H1 (cell line): ENCODE measurements at regions not wholly inside any gene's neighbourhood (a gene's known extent, or its start where the extent isn't known, plus 50 kb on each side); places are given as distances from the start of the nearest gene placed in this dataset.

Experiments used
- CTCF ChIA-PET: fragments of 300-600 bp; sonication (Branson Sonifier 250); formaldehyde crosslinking; loops from one replicate; lab custom pipeline; 2021; ENCODE audit not compliant: partially characterized antibody; lab: Charles Lee
- POLR2A ChIA-PET: fragments of 300-600 bp; sonication (Branson Sonifier 250); formaldehyde crosslinking; loops from one replicate; lab custom pipeline; 2021; ENCODE audit warnings: inconsistent platforms; ENCODE audit not compliant: partially characterized antibody; lab: Charles Lee
- DNase-seq, 2 experiments: peaks; one replicate each; pipeline versions ENCODE4 v3.0.0 to v3.0.0-alpha.2; 2010 to 2022; ENCODE audit warnings: low spot score in 2 of 2, low read depth in 1 of 2, mixed read lengths in 1 of 2
- FAIRE-seq: peaks from 2 replicates; lab custom pipeline; 2011; peaks lifted over from hg19 to GRCh38; lab: Jason Lieb, UNC
- H2AFZ ChIP-seq: 2 replicates; pipeline ENCODE4 v1.8.1; 2012; ENCODE audit warnings: low read length, inconsistent platforms
- H2AK5ac ChIP-seq: 2 replicates; pipeline ENCODE4 v1.6.1; 2013; ENCODE audit warnings: low read depth, low read length
- H2BK120ac ChIP-seq: replicated peaks from 2 replicates; pipeline ENCODE3; 2013; ENCODE audit warnings: low read depth, low read length, inconsistent platforms
- H2BK12ac ChIP-seq: 2 replicates; pipeline ENCODE4 v1.6.1; 2013; ENCODE audit warnings: low read depth, low read length
- H2BK15ac ChIP-seq: 2 replicates; pipeline ENCODE4 v1.6.1; 2013; ENCODE audit warnings: low read length
- H2BK20ac ChIP-seq: 2 replicates; pipeline ENCODE4 v1.6.1; 2013; ENCODE audit warnings: low read length
- H2BK5ac ChIP-seq: 2 replicates; pipeline ENCODE4 v1.6.1; 2013; ENCODE audit warnings: low read depth, low read length
- H3K14ac ChIP-seq: 2 replicates; pipeline ENCODE4 v1.6.1; 2013; ENCODE audit warnings: inconsistent platforms; ENCODE audit not compliant: insufficient read length
- H3K18ac ChIP-seq: 2 replicates; pipeline ENCODE4 v1.6.1; 2013; ENCODE audit warnings: low read length; ENCODE audit errors: extremely low read depth
- H3K23ac ChIP-seq: 2 replicates; pipeline ENCODE4 v1.6.1; 2013; ENCODE audit warnings: inconsistent platforms; ENCODE audit not compliant: insufficient read length
- H3K23me2 ChIP-seq: 2 replicates; pipeline ENCODE4 v1.6.1; 2013; ENCODE audit warnings: low read depth, low read length
- H3K27ac ChIP-seq: 2 replicates; pipeline ENCODE4 v1.6.1; 2011; ENCODE audit warnings: low read depth, low read length, inconsistent platforms
- H3K27me3 ChIP-seq, 4 experiments: replicated peaks in 1 of 4; 1 replicate in 1 of 4; 2 replicates in 3 of 4; pipeline versions ENCODE4 v1.6.1 to v1.8.1; 2011 to 2013; ENCODE audit warnings: low read length in 3 of 4, mild to moderate bottlenecking in 3 of 4, inconsistent platforms in 2 of 4, mixed read lengths in 2 of 4, moderate library complexity in 1 of 4; ENCODE audit not compliant: control insufficient read depth in 3 of 4, insufficient read depth in 3 of 4; ENCODE audit errors: extremely low read depth in 1 of 4
- H3K36me3 ChIP-seq, 4 experiments: 2 replicates each; pipeline versions ENCODE4 v1.6.1 to v1.8.1; 2011 to 2013; ENCODE audit warnings: mild to moderate bottlenecking in 4 of 4, low read length in 3 of 4, moderate library complexity in 2 of 4, control low read depth in 1 of 4, inconsistent platforms in 1 of 4; ENCODE audit not compliant: insufficient read depth in 4 of 4, control insufficient read depth in 2 of 4
- H3K4ac ChIP-seq: replicated peaks from 2 replicates; pipeline ENCODE3; 2013; ENCODE audit warnings: low read length, low read depth, mixed read lengths, inconsistent platforms; ENCODE audit not compliant: insufficient read length
- H3K4me1 ChIP-seq, 4 experiments: replicated peaks in 1 of 4; 1 replicate in 1 of 4; 2 replicates in 3 of 4; pipeline versions ENCODE4 v1.6.1 to v1.8.1; 2011 to 2013; ENCODE audit warnings: low read length in 3 of 4, inconsistent platforms in 2 of 4, mixed read lengths in 1 of 4; ENCODE audit not compliant: insufficient read depth in 4 of 4, control insufficient read depth in 3 of 4
- H3K4me2 ChIP-seq, 2 experiments: 2 replicates each; pipeline versions ENCODE4 v1.6.1 to v1.8.1; 2011 to 2013; ENCODE audit warnings: low read depth in 2 of 2, low read length in 2 of 2, control low read depth in 1 of 2, inconsistent platforms in 1 of 2, mild to moderate bottlenecking in 1 of 2; ENCODE audit not compliant: insufficient read depth in 1 of 2
- H3K4me3 ChIP-seq, 4 experiments: fragments of 200-600, 300-600 bp in 1 of 4; sonication (generic), shearing (Covaris generic), sonication (Bioruptor Twin) in 1 of 4; 2 replicates each; pipeline versions ENCODE4 v1.5.1 to v1.8.1; 2011 to 2016; ENCODE audit warnings: low read length in 4 of 4, low read depth in 3 of 4, control low read depth in 2 of 4, inconsistent platforms in 2 of 4, mild to moderate bottlenecking in 2 of 4, mixed read lengths in 1 of 4, moderate library complexity in 1 of 4; ENCODE audit not compliant: insufficient read depth in 2 of 4; ENCODE audit errors: extremely low read depth in 1 of 4
- H3K56ac ChIP-seq: replicated peaks from 2 replicates; pipeline ENCODE3; 2013; ENCODE audit warnings: low read depth, mild to moderate bottlenecking, mixed read lengths, low read length, inconsistent platforms; ENCODE audit not compliant: insufficient read length
- H3K79me1 ChIP-seq: 2 replicates; pipeline ENCODE4 v1.6.1; 2013; ENCODE audit warnings: low read depth, low read length, control low read depth
- H3K79me2 ChIP-seq, 2 experiments: 2 replicates each; pipeline versions ENCODE4 v1.6.1 to v1.8.1; 2012 to 2013; ENCODE audit warnings: low read length in 2 of 2, mild to moderate bottlenecking in 2 of 2, inconsistent platforms in 1 of 2; ENCODE audit not compliant: insufficient read depth in 2 of 2, control insufficient read depth in 1 of 2
- H3K9ac ChIP-seq, 4 experiments: replicated peaks in 1 of 4; 1 replicate in 1 of 4; 2 replicates in 3 of 4; pipeline versions ENCODE4 v1.6.1 to v1.8.1; 2011 to 2013; ENCODE audit warnings: low read depth in 3 of 4, low read length in 3 of 4, control low read depth in 2 of 4, mild to moderate bottlenecking in 2 of 4, moderate library complexity in 2 of 4, inconsistent platforms in 1 of 4; ENCODE audit errors: extremely low read depth in 1 of 4
- H3K9me3 ChIP-seq, 2 experiments: 2 replicates each; pipeline versions ENCODE4 v1.6.1 to v1.8.1; 2012 to 2013; ENCODE audit warnings: mild to moderate bottlenecking in 2 of 2, moderate library complexity in 2 of 2, control low read depth in 1 of 2, inconsistent platforms in 1 of 2, low read depth in 1 of 2, low read length in 1 of 2, mixed read lengths in 1 of 2; ENCODE audit not compliant: insufficient read depth in 2 of 2
- H4K20me1 ChIP-seq, 2 experiments: replicated peaks in 1 of 2; 2 replicates each; pipeline versions ENCODE3 to v1.8.1; 2011 to 2013; ENCODE audit warnings: inconsistent platforms in 2 of 2, low read length in 2 of 2, mild to moderate bottlenecking in 1 of 2; ENCODE audit not compliant: insufficient read depth in 2 of 2, control insufficient read depth in 1 of 2
- H4K5ac ChIP-seq: 2 replicates; pipeline ENCODE4 v1.6.1; 2013; ENCODE audit warnings: low read length, low read depth, mixed read lengths, inconsistent platforms; ENCODE audit not compliant: insufficient read length
- H4K8ac ChIP-seq: 2 replicates; pipeline ENCODE4 v1.8.0; 2013; ENCODE audit warnings: mild to moderate bottlenecking, moderate library complexity, low read length, inconsistent platforms; ENCODE audit not compliant: insufficient read depth; ENCODE audit errors: extremely low read depth
- H4K91ac ChIP-seq: replicated peaks from 2 replicates; pipeline ENCODE3; 2013; ENCODE audit warnings: low read length, mixed read lengths, inconsistent platforms; ENCODE audit not compliant: insufficient read length
- BRCA1 ChIP-seq: IDR thresholded peaks from 2 replicates; pipeline ENCODE4 v1.6.1; 2012; ENCODE audit warnings: low read depth, low read length, improper control_type of control experiment
- CBX8 ChIP-seq: fragments of 300-800, 300-1000 bp; sonication (generic); IDR thresholded peaks from 2 replicates; pipeline ENCODE4 v1.7.1; 2016; ENCODE audit warnings: low read depth, low read length, borderline replicate concordance
- EGR1 ChIP-seq: IDR thresholded peaks from 2 replicates; pipeline ENCODE4 v1.6.1; 2011; ENCODE audit warnings: low read depth, low read length, borderline replicate concordance
- EZH2 ChIP-seq: fragments of 200-600 bp; sonication (generic); IDR thresholded peaks from 2 replicates; pipeline ENCODE4 v1.7.1; 2012; ENCODE audit warnings: low read depth, mild to moderate bottlenecking, moderate library complexity, low read length, inconsistent platforms; ENCODE audit not compliant: severe bottlenecking
- GTF2F1 ChIP-seq: IDR thresholded peaks from 2 replicates; pipeline ENCODE4 v1.6.1; 2012; ENCODE audit warnings: low read depth, low read length, improper control_type of control experiment, borderline replicate concordance
- HDAC2 ChIP-seq, 2 experiments: fragments of 300-600 bp in 1 of 2; sonication (generic) in 1 of 2; IDR thresholded peaks; 2 replicates each; pipeline ENCODE4 v1.6.1; 2011 to 2012; ENCODE audit warnings: low read depth in 2 of 2, low read length in 2 of 2, mild to moderate bottlenecking in 2 of 2, moderate library complexity in 2 of 2, borderline replicate concordance in 1 of 2, inconsistent platforms in 1 of 2
- HDAC6 ChIP-seq: IDR thresholded peaks from one replicate; pipeline ENCODE4 v1.7.1; 2012; ENCODE audit warnings: low read depth, mild to moderate bottlenecking, inconsistent platforms, low read length, moderate library complexity
- KDM4A ChIP-seq: IDR thresholded peaks from one replicate; pipeline ENCODE4 v1.7.1; 2012; ENCODE audit warnings: low read depth, mild to moderate bottlenecking, moderate library complexity, low read length, inconsistent platforms; ENCODE audit not compliant: severe bottlenecking
- NANOG ChIP-seq: IDR thresholded peaks from 2 replicates; pipeline ENCODE4 v1.6.1; 2011; ENCODE audit warnings: low read length, low read depth, mild to moderate bottlenecking, inconsistent platforms; ENCODE audit not compliant: insufficient read depth, poor library complexity, severe bottlenecking
- NRF1 ChIP-seq: IDR thresholded peaks from 2 replicates; pipeline ENCODE4 v1.6.1; 2011; ENCODE audit warnings: mild to moderate bottlenecking, low read depth, low read length, improper control_type of control experiment
- POU5F1 ChIP-seq: IDR thresholded peaks from 2 replicates; pipeline ENCODE4 v1.6.1; 2011; ENCODE audit warnings: low read depth, mild to moderate bottlenecking, low read length, moderate library complexity
- RBBP5 ChIP-seq: IDR thresholded peaks from 2 replicates; pipeline ENCODE4 v1.7.1; 2012; ENCODE audit warnings: low read depth, mild to moderate bottlenecking, inconsistent platforms, low read length, moderate library complexity, borderline replicate concordance
- RXRA ChIP-seq: IDR thresholded peaks from 2 replicates; pipeline ENCODE4 v1.6.1; 2011; ENCODE audit warnings: low read depth, mild to moderate bottlenecking, low read length, moderate library complexity; ENCODE audit not compliant: insufficient read depth
- SP4 ChIP-seq: IDR thresholded peaks from 2 replicates; pipeline ENCODE4 v1.6.1; 2012; ENCODE audit warnings: low read length, inconsistent platforms
- WGBS, 2 experiments: shearing (Covaris generic) in 1 of 2; methylation state at CpG; one replicate each; pipeline versions ENCODE4 v1.1.6 to v1.1.7; 2013 to 2015; ENCODE audit warnings: low lambda C conversion rate in 2 of 2, mixed read lengths in 2 of 2, inconsistent platforms in 1 of 2, low coverage in 1 of 2, missing lambda C conversion rate in 1 of 2; ENCODE audit not compliant: insufficient replicate concordance in 2 of 2, insufficient coverage in 1 of 2, insufficient read length in 1 of 2; ENCODE audit errors: extremely low coverage in 1 of 2, missing lambda C conversion rate in 1 of 2; 5-methylcytosine and 5-hydroxymethylcytosine counted together

DNA sequence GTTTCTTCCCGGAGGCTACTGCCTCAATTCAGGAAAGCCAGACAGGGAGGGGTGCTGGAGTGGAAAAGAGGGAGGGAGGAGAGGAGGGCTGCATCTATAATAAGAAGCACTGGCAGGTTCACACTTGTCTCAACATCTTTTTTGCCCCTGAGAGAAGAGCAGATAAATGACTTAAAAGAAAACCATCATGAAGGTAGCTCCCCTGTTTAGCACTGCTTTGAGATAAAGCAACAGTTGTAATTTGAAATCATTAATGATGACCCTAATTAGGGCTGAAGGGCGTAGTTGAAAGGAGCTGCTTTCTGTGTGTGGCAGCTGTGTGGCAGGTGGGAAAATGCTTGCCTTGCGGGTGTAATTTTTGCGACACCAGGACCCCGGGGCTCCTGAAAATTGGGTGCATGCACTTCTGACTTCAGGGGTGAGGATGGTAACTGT is 222.8 kb upstream of the IL12A start:
- H3K27ac ChIP-seq = no peak overlapping the region
- no peak overlapping the region for H4K8ac ChIP-seq
- H2BK15ac ChIP-seq = no peak overlapping the region
- no peak overlapping the region for H4K5ac ChIP-seq
- H3K9me3 ChIP-seq = no peaks in the 10 kb centered on the region
- WGBS, 2 experiments = 62% methylated on average over 5 of the region's 5 CpGs; no CpG with 5 or more reads in 1 of the 2 experiments
- DNase-seq = no peak
- H3K36me3 ChIP-seq = no peaks in the 10 kb centered on the region
- no peak for FAIRE-seq
- no peak overlapping the region for H3K4ac ChIP-seq
- no peak overlapping the region for H2BK12ac ChIP-seq
- POLR2A ChIA-PET = interaction anchor here (1.2 kb wide), 1 partner anchor 16 kb away, joined by 3 read pairs; no protein-coding TSS in a partner anchor
- no peak overlapping the region for H2AK5ac ChIP-seq
- H3K79me1 ChIP-seq = no peaks in the 10 kb centered on the region; the same call in 1 of the 2 replicates
- peaks cover 18% of the 10 kb centered on the region for H3K23me2 ChIP-seq
- peaks cover 5 to 19% (median 6%) of the 10 kb centered on the region in 4 experiments; a peak in 6 of 7 replicates for H3K4me1 ChIP-seq
- H3K18ac ChIP-seq = no peak overlapping the region
- CTCF ChIA-PET = interaction anchor here (0.8 to 4.7 kb wide), 28 partner anchors 9 to 500 kb away, joined by 3 to 46 read pairs (median 5); no protein-coding TSS in a partner anchor
- H3K14ac ChIP-seq = no peak overlapping the region
- peak overlapping the region; percentile 90 to 99 for H3K4me2 ChIP-seq
- H3K27me3 ChIP-seq = peaks cover 0 to 2% (median 0%) of the 10 kb centered on the region in 4 experiments; a peak in 2 of 7 replicates
- no peak overlapping the region for H2BK120ac ChIP-seq
- H3K9ac ChIP-seq = no peak overlapping the region
- H4K20me1 ChIP-seq = peaks cover 0 to 2% of the 10 kb centered on the region in 2 experiments
- H3K23ac ChIP-seq = no peak overlapping the region
- H3K79me2 ChIP-seq = peaks cover 0 to 3% of the 10 kb centered on the region in 2 experiments; a peak in 1 of 4 replicates
- no peak overlapping the region for H2AFZ ChIP-seq
- H2BK5ac ChIP-seq = no peak overlapping the region
- no peak overlapping the region for H4K91ac ChIP-seq
- peak overlapping the region; percentile 65 to 87 (median 74); a peak in 7 of 8 replicates for H3K4me3 ChIP-seq
- no peak overlapping the region for H3K56ac ChIP-seq
- H2BK20ac ChIP-seq = no peak overlapping the region
- no peak for TF ChIP-seq EZH2
- no peak for TF ChIP-seq EGR1
- no peak for TF ChIP-seq NANOG
- no peak for TF ChIP-seq CBX8
- TF ChIP-seq RXRA = no peak
- no peak for TF ChIP-seq NRF1
- TF ChIP-seq HDAC6 = no peak
- no peak for TF ChIP-seq SP4
- TF ChIP-seq POU5F1 = no peak
- TF ChIP-seq GTF2F1 = no peak
- TF ChIP-seq BRCA1 = no peak
- no peak for TF ChIP-seq KDM4A
- no peak for TF ChIP-seq RBBP5
- no peak for TF ChIP-seq HDAC2 (IDR thresholded peaks at IDR 0.05; ENCODE audit: borderline replicate concordance in 1 of 2, low read depth in 2 of 2, low read length in 2 of 2)
